Mesenchymal stem cell (in vitro differentiated cells and primary cell): ENCODE measurements at regions not wholly inside any gene's neighbourhood (a gene's known extent, or its start where the extent isn't known, plus 50 kb on each side); places are given as distances from the start of the nearest gene placed in this dataset.

Experiments
- DNase-seq: peaks from one replicate; pipeline ENCODE4 v3.0.0-alpha.2; 2013
- H2AFZ ChIP-seq: one replicate; pipeline ENCODE4 v1.6.1; 2013; ENCODE audit warnings: low read depth, mild to moderate bottlenecking, control low read depth, inconsistent platforms, low read length, moderate library complexity
- H2AK5ac ChIP-seq: 2 replicates; pipeline ENCODE4 v1.6.1; 2013; ENCODE audit warnings: low read length, moderate library complexity, mild to moderate bottlenecking, inconsistent platforms; ENCODE audit not compliant: severe bottlenecking
- H2BK120ac ChIP-seq: one replicate; pipeline ENCODE4 v1.6.1; 2013; ENCODE audit warnings: low read depth, mild to moderate bottlenecking, inconsistent platforms, low read length, moderate library complexity
- H2BK12ac ChIP-seq, 2 experiments: one replicate each; pipeline ENCODE4 v1.6.1; 2013; ENCODE audit warnings: inconsistent platforms in 2 of 2, low read length in 2 of 2, mild to moderate bottlenecking in 2 of 2, moderate library complexity in 2 of 2, control low read depth in 1 of 2
- H2BK15ac ChIP-seq: one replicate; pipeline ENCODE4 v1.6.1; 2013; ENCODE audit warnings: mild to moderate bottlenecking, low read depth, inconsistent platforms; ENCODE audit not compliant: poor library complexity, severe bottlenecking
- H2BK5ac ChIP-seq: 2 replicates; pipeline ENCODE4 v1.6.1; 2013; ENCODE audit warnings: low read depth, mild to moderate bottlenecking, low read length, control low read depth, inconsistent platforms; ENCODE audit not compliant: poor library complexity, severe bottlenecking
- H3K14ac ChIP-seq, 2 experiments: one replicate each; pipeline ENCODE4 v1.6.1; 2013; ENCODE audit warnings: inconsistent platforms in 2 of 2, low read length in 2 of 2, control low read depth in 1 of 2, mild to moderate bottlenecking in 1 of 2, moderate library complexity in 1 of 2
- H3K18ac ChIP-seq, 2 experiments: one replicate each; pipeline ENCODE4 v1.6.1; 2013; ENCODE audit warnings: inconsistent platforms in 2 of 2, low read length in 2 of 2, control low read depth in 1 of 2, low read depth in 1 of 2, mild to moderate bottlenecking in 1 of 2
- H3K23ac ChIP-seq, 2 experiments: one replicate each; pipeline ENCODE4 v1.6.1; 2013; ENCODE audit warnings: inconsistent platforms in 2 of 2, low read length in 2 of 2, mild to moderate bottlenecking in 2 of 2, moderate library complexity in 2 of 2, control low read depth in 1 of 2
- H3K27ac ChIP-seq: 2 replicates; pipeline ENCODE4 v1.5.1; 2013; ENCODE audit warnings: mild to moderate bottlenecking, moderate library complexity, low read length, control low read depth, inconsistent platforms; ENCODE audit not compliant: poor library complexity, severe bottlenecking
- H3K27me3 ChIP-seq, 2 experiments: 2 replicates each; pipeline versions ENCODE4 v1.6.1 to v1.7.0; 2013; ENCODE audit warnings: low read length in 2 of 2, mild to moderate bottlenecking in 2 of 2, moderate library complexity in 2 of 2, control low read depth in 1 of 2, inconsistent platforms in 1 of 2; ENCODE audit not compliant: control insufficient read depth in 1 of 2, insufficient read depth in 1 of 2
- H3K36me3 ChIP-seq, 2 experiments: 2 replicates each; pipeline versions ENCODE4 v1.6.1 to v1.7.0; 2013; ENCODE audit warnings: low read length in 2 of 2, control low read depth in 1 of 2, inconsistent platforms in 1 of 2, low read depth in 1 of 2, mild to moderate bottlenecking in 1 of 2; ENCODE audit not compliant: insufficient read depth in 2 of 2, control insufficient read depth in 1 of 2
- H3K4ac ChIP-seq, 2 experiments: one replicate each; pipeline ENCODE4 v1.6.1; 2013; ENCODE audit warnings: inconsistent platforms in 2 of 2, low read length in 2 of 2, mild to moderate bottlenecking in 2 of 2, moderate library complexity in 2 of 2, control low read depth in 1 of 2, low read depth in 1 of 2
- H3K4me1 ChIP-seq: 2 replicates; pipeline ENCODE4 v1.6.1; 2013; ENCODE audit warnings: low read depth, low read length, control low read depth; ENCODE audit not compliant: control insufficient read depth, insufficient read depth
- H3K4me2 ChIP-seq: 2 replicates; pipeline ENCODE4 v1.6.1; 2013; ENCODE audit warnings: low read length, mild to moderate bottlenecking, inconsistent platforms; ENCODE audit not compliant: poor library complexity, severe bottlenecking
- H3K4me3 ChIP-seq, 2 experiments: 2 replicates each; pipeline versions ENCODE4 v1.5.1 to v1.7.0; 2013; ENCODE audit warnings: low read length in 2 of 2, mild to moderate bottlenecking in 2 of 2, control low read depth in 1 of 2, low read depth in 1 of 2; ENCODE audit not compliant: insufficient read depth in 1 of 2
- H3K79me1 ChIP-seq: replicated peaks from 2 replicates; pipeline ENCODE4 v1.6.1; 2013; ENCODE audit warnings: mild to moderate bottlenecking, control low read depth, low read length, inconsistent platforms; ENCODE audit not compliant: poor library complexity, severe bottlenecking
- H3K9ac ChIP-seq: 2 replicates; pipeline ENCODE4 v1.7.0; 2013; ENCODE audit warnings: mild to moderate bottlenecking, low read length, moderate library complexity
- H3K9me3 ChIP-seq: 2 replicates; pipeline ENCODE4 v1.7.0; 2013; ENCODE audit warnings: mild to moderate bottlenecking, low read length; ENCODE audit not compliant: control insufficient read depth
- H4K8ac ChIP-seq: one replicate; pipeline ENCODE4 v1.6.1; 2013; ENCODE audit warnings: inconsistent platforms, mild to moderate bottlenecking, low read length, moderate library complexity
- H4K91ac ChIP-seq: one replicate; pipeline ENCODE4 v1.6.1; 2013; ENCODE audit warnings: mild to moderate bottlenecking, low read length, inconsistent platforms
- WGBS: methylation state at CpG from one replicate; pipeline ENCODE4 v1.1.7; 2013; ENCODE audit warnings: mixed read lengths; 5-methylcytosine and 5-hydroxymethylcytosine counted together

DNA sequence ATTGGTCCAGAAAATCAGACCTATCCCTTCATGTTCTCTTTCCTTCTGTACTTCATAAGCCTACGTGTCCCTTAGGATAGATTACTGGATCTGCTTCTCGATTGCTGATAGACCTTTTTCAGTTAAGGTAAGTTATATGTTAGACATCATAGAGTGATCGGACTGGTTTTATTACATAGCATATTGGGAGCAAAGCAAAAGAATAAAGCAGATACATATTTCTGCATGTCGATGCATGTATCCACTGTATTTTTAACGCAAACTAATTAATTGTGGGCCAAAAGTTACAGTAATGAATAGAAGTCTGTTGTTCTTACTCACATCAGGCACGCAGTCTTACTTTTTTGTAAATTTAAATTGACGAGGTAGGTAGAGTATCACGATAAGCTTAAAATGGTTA is 106.4 kb downstream of the SLIT2 start:
- Histone ChIP-seq H3K4me1 (peaks cover 1% of the 10 kb centered on the region), H3K9ac (no peak overlapping the region), H3K23ac (no peak overlapping the region), H2BK5ac (no peak overlapping the region), H3K27me3 (no peaks in the 10 kb centered on the region), H3K14ac (no peak overlapping the region), H3K9me3 (no peaks in the 10 kb centered on the region), H2AK5ac (no peak overlapping the region), H3K4me2 (no peak overlapping the region), H4K8ac (no peak overlapping the region), H3K36me3 (no peaks in the 10 kb centered on the region), H4K91ac (no peak overlapping the region), H2BK120ac (no peak overlapping the region), H2AFZ (no peak overlapping the region), H3K4me3 (no peak overlapping the region), H3K4ac (no peak overlapping the region), H3K27ac (no peak overlapping the region), H3K79me1 (no peaks in the 10 kb centered on the region), H3K18ac (no peak overlapping the region), H2BK12ac (no peak overlapping the region), H2BK15ac (no peak overlapping the region)
- DNase-seq: no peak
- 98% methylated on average over 8 of the region's 8 CpGs for WGBS

DNA sequence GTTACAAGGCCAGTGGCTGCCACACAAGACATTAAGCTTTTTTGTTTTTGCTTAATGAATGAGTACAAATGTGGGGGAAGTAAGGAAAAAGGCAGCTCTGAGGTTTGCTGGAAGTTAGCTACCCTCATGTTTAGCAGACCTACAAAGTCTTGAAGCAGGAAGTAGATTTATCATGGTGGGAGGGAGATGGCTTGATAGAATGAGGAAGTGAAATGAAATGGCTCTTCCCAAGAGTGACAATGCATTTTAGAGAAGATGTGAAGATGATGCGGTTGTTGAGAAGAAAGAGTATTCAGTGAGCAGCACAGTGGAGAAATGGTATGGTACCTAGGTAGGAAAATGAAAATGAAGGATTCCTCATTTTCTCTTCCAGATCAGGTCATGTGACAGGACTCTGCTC is 108.0 kb downstream of the SLIT2 start:
- Histone ChIP-seq H2AK5ac (no peak overlapping the region), H3K27me3 (no peaks in the 10 kb centered on the region), H2AFZ (no peak overlapping the region), H3K9me3 (no peaks in the 10 kb centered on the region), H2BK120ac (no peak overlapping the region), H2BK15ac (no peak overlapping the region), H3K4ac (no peak overlapping the region), H4K8ac (no peak overlapping the region), H3K79me1 (no peaks in the 10 kb centered on the region), H3K4me2 (no peak overlapping the region), H3K4me1 (no peaks in the 10 kb centered on the region), H2BK5ac (no peak overlapping the region), H3K27ac (no peak overlapping the region), H4K91ac (no peak overlapping the region), H3K9ac (no peak overlapping the region), H3K36me3 (no peaks in the 10 kb centered on the region), H3K23ac (no peak overlapping the region), H3K14ac (no peak overlapping the region), H3K18ac (no peak overlapping the region), H2BK12ac (no peak overlapping the region), H3K4me3 (no peak overlapping the region)
- DNase-seq: no peak
- 100% methylated on average over 1 of the region's 1 CpG for WGBS

DNA sequence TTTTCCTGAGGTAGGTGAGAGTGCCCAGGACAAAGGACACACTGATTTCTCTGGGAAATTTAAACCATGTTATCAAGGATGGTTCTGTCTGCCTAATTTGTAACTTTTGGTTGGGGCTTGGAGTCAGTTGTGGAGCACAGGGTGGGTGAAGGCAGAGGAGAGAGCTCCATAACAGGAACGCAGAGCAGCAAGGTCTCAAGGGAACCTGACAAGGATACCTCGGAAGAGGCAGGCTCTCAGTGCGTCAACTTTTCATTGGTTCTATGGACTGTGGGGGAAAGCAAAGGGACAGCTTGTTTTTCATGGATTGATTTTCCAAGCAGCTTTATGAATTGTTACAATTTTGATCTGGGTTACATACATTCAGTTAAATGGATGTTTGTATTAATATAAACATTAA is 110.4 kb downstream of the SLIT2 start:
- H3K4me2 ChIP-seq: no peak overlapping the region
- no peak overlapping the region for H3K18ac ChIP-seq
- no peaks in the 10 kb centered on the region for H3K27me3 ChIP-seq
- no peaks in the 10 kb centered on the region for H3K4me1 ChIP-seq
- H4K8ac ChIP-seq: no peak overlapping the region
- H2AFZ ChIP-seq: no peak overlapping the region
- no peak overlapping the region for H3K27ac ChIP-seq
- DNase-seq: no peak
- H3K14ac ChIP-seq: no peak overlapping the region
- H2BK5ac ChIP-seq: no peak overlapping the region
- H4K91ac ChIP-seq: no peak overlapping the region
- no peaks in the 10 kb centered on the region for H3K79me1 ChIP-seq
- no peak overlapping the region for H2BK15ac ChIP-seq
- H3K23ac ChIP-seq: no peak overlapping the region
- no peak overlapping the region for H3K4ac ChIP-seq
- H2AK5ac ChIP-seq: no peak overlapping the region
- no peak overlapping the region for H3K9ac ChIP-seq
- no peak overlapping the region for H2BK120ac ChIP-seq
- 92% methylated on average over 3 of the region's 3 CpGs for WGBS
- no peaks in the 10 kb centered on the region for H3K9me3 ChIP-seq
- peaks cover 0 to 4% of the 10 kb centered on the region in 2 experiments for H3K36me3 ChIP-seq
- H2BK12ac ChIP-seq: no peak overlapping the region
- H3K4me3 ChIP-seq: no peak overlapping the region

DNA sequence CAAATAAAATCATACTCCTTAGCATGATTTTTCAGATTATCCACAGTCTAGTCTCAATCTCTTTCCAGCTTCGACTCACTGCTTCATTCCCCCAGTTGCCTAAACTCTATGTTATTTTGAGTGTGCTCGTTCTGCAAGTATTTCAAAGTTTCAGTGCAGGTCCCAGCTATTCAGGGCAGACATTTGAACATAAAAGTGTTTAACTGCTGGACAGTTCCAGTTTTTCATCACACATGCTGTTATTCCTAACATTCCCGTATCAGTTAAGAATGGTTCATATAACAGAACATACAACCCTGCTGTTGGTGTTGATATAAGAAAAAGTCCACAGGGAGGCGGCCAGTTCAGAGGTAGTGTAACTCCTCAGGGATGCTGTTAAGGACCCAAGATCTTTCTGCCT is 113.3 kb downstream of the SLIT2 start:
- Histone ChIP-seq H3K4me3 (no peak overlapping the region), H2BK15ac (no peak overlapping the region), H2AFZ (no peak overlapping the region), H3K18ac (no peak overlapping the region), H2BK5ac (no peak overlapping the region), H3K4ac (no peak overlapping the region), H2AK5ac (no peak overlapping the region), H3K36me3 (peaks cover 0 to 4% of the 10 kb centered on the region in 2 experiments), H3K4me1 (no peaks in the 10 kb centered on the region), H3K27me3 (no peaks in the 10 kb centered on the region), H3K9ac (no peak overlapping the region), H2BK120ac (no peak overlapping the region), H3K27ac (no peak overlapping the region), H3K14ac (no peak overlapping the region), H3K9me3 (no peaks in the 10 kb centered on the region), H3K23ac (no peak overlapping the region), H4K91ac (no peak overlapping the region), H3K79me1 (no peaks in the 10 kb centered on the region), H2BK12ac (no peak overlapping the region), H3K4me2 (no peak overlapping the region), H4K8ac (no peak overlapping the region)
- WGBS: 98% methylated on average over 4 of the region's 4 CpGs
- no peak for DNase-seq
